ENCODE measurements at regions not wholly inside any gene's neighbourhood (a gene's known extent, or its start where the extent isn't known, plus 50 kb on each side); places are given as distances from the start of the nearest gene placed in this dataset.

GRCh38 chr1:30299393-30299792 lies 424.0 kb downstream of the MATN1 start:
- DNase-seq = no peak
- no peaks in the 10 kb centered on the region for H3K4me1 ChIP-seq
- TF ChIP-seq POLR2A (IDR thresholded peaks at IDR 0.05) = no peak
- TF ChIP-seq POLR2AphosphoS5 (IDR thresholded peaks at IDR 0.05) = no peak
- TF ChIP-seq CTCF (IDR thresholded peaks at IDR 0.05 in 8 of 11, conservative IDR thresholded peaks at IDR 0.05 in 3 of 11) = no peak
- peaks cover 0 to 14% (median under 1%) of the 10 kb centered on the region in 8 donors for H3K9me3 ChIP-seq
- peaks cover 0 to 47% (median 0%) of the 10 kb centered on the region in 7 donors for H3K27me3 ChIP-seq (replicated peaks in 1 of 7)
- intact Hi-C loops (cut with DNase I; ENCODE audit: low total_unique reads) = no loop called here
- no peak overlapping the region for H3K27ac ChIP-seq
- H3K4me3 ChIP-seq = no peak overlapping the region
- 86 to 93% (median 86%) methylated on average over 2 of the region's 2 CpGs for WGBS, 5 donors
- no peaks in the 10 kb centered on the region for H3K36me3 ChIP-seq

GRCh38 chr1:30295674-30296073 lies 427.7 kb downstream of the MATN1 start:
- peaks cover 0 to 36% (median 0%) of the 10 kb centered on the region in 7 donors for H3K27me3 ChIP-seq (replicated peaks in 1 of 7)
- H3K4me3 ChIP-seq = no peak overlapping the region
- intact Hi-C loops (cut with DNase I; ENCODE audit: low total_unique reads) = no loop called here
- H3K27ac ChIP-seq = no peak overlapping the region
- TF ChIP-seq POLR2AphosphoS5 (IDR thresholded peaks at IDR 0.05) (no peak), POLR2A (IDR thresholded peaks at IDR 0.05) (no peak), CTCF (IDR thresholded peaks at IDR 0.05 in 8 of 11, conservative IDR thresholded peaks at IDR 0.05 in 3 of 11) (no peak)
- whole genome bisulfite sequencing, 5 donors = 80 to 93% (median 85%) methylated on average over 4 of the region's 4 CpGs
- no peaks in the 10 kb centered on the region for H3K4me1 ChIP-seq
- peaks cover 0 to 16% (median 3%) of the 10 kb centered on the region in 8 donors for H3K9me3 ChIP-seq
- no peak for DNase-seq
- no peaks in the 10 kb centered on the region for H3K36me3 ChIP-seq

GRCh38 chr1:30295266-30295665 lies 428.1 kb downstream of the MATN1 start:
- H3K36me3 ChIP-seq = no peaks in the 10 kb centered on the region
- peaks cover 0 to 16% (median 3%) of the 10 kb centered on the region in 8 donors for H3K9me3 ChIP-seq
- H3K27me3 ChIP-seq (replicated peaks in 1 of 7) = peaks cover 0 to 36% (median 0%) of the 10 kb centered on the region in 7 donors
- TF ChIP-seq POLR2A (IDR thresholded peaks at IDR 0.05) = no peak
- no peak for TF ChIP-seq CTCF (IDR thresholded peaks at IDR 0.05 in 8 of 11, conservative IDR thresholded peaks at IDR 0.05 in 3 of 11)
- TF ChIP-seq POLR2AphosphoS5 (IDR thresholded peaks at IDR 0.05) = no peak
- DNase-seq = no peak
- H3K4me3 ChIP-seq = no peak overlapping the region
- intact Hi-C loops (cut with DNase I; ENCODE audit: low total_unique reads) = no loop called here
- H3K27ac ChIP-seq = no peak overlapping the region
- WGBS, 5 donors = 71 to 93% (median 88%) methylated on average over 2 of the region's 2 CpGs
- H3K4me1 ChIP-seq = no peaks in the 10 kb centered on the region

- H3K36me3 ChIP-seq = no peaks in the 10 kb centered on the region
- intact Hi-C loops (cut with DNase I; ENCODE audit: low total_unique reads) = no loop called here
- TF ChIP-seq POLR2A (IDR thresholded peaks at IDR 0.05) (no peak), POLR2AphosphoS5 (IDR thresholded peaks at IDR 0.05) (no peak), CTCF (IDR thresholded peaks at IDR 0.05 in 8 of 11, conservative IDR thresholded peaks at IDR 0.05 in 3 of 11) (no peak)
- no peak overlapping the region for H3K27ac ChIP-seq
- peaks cover 0 to 36% (median 0%) of the 10 kb centered on the region in 7 donors for H3K27me3 ChIP-seq (replicated peaks in 1 of 7)
- no peak overlapping the region for H3K4me3 ChIP-seq
- no peak for DNase-seq
- 52 to 74% (median 65%) methylated on average over 1 of the region's 1 CpG for WGBS, 5 donors
- no peaks in the 10 kb centered on the region for H3K4me1 ChIP-seq
- peaks cover 0 to 16% (median 3%) of the 10 kb centered on the region in 8 donors for H3K9me3 ChIP-seq
Measured at GRCh38 chr1:30294508-30294907, 428.9 kb downstream of the MATN1 start.

All from spleen (tissue), 11 donors.